NB4 (cell line): ENCODE measurements at regions not wholly inside any gene's neighbourhood (a gene's known extent, or its start where the extent isn't known, plus 50 kb on each side); places are given as distances from the start of the nearest gene placed in this dataset.

Experiments
- DNase-seq: peaks from one replicate; pipeline ENCODE4 v3.0.0; 2010; ENCODE audit warnings: low read depth
- H3K4me3 ChIP-seq: one replicate; pipeline ENCODE4 v1.5.1; 2011; ENCODE audit warnings: mild to moderate bottlenecking, low read depth, low read length, moderate library complexity
- CTCF ChIP-seq: IDR thresholded peaks from one replicate; pipeline ENCODE4 v1.5.1; 2012; ENCODE audit warnings: low read depth, low read length
- MAX ChIP-seq: IDR thresholded peaks from 2 replicates; pipeline ENCODE4 v1.6.1; 2011; ENCODE audit warnings: low read depth, low read length
- MYC ChIP-seq: IDR thresholded peaks from 2 replicates; pipeline ENCODE4 v1.6.1; 2011; ENCODE audit warnings: low read depth, low read length
- POLR2A ChIP-seq: IDR thresholded peaks from 2 replicates; pipeline ENCODE4 v1.6.1; 2011; ENCODE audit warnings: mild to moderate bottlenecking; ENCODE audit not compliant: insufficient read length; ENCODE audit errors: extremely low read depth

GRCh38 chr5:158644301-158644700 lies 455.4 kb downstream of the EBF1 start:
- TF ChIP-seq CTCF (no peak), MAX (no peak), POLR2A (no peak), MYC (no peak)
- no peak for DNase-seq
- H3K4me3 ChIP-seq, result no peak overlapping the region

GRCh38 chr5:158643840-158644239 lies 455.9 kb downstream of the EBF1 start:
- TF ChIP-seq MYC, result no peak
- TF ChIP-seq CTCF, result no peak
- TF ChIP-seq POLR2A, result no peak
- no peak for TF ChIP-seq MAX
- H3K4me3 ChIP-seq, result no peak overlapping the region
- no peak for DNase-seq

GRCh38 chr5:158642879-158643278 lies 456.8 kb downstream of the EBF1 start:
- no peak for TF ChIP-seq CTCF
- no peak for TF ChIP-seq MAX
- TF ChIP-seq MYC, result no peak
- TF ChIP-seq POLR2A, result no peak
- H3K4me3 ChIP-seq, result no peak overlapping the region
- DNase-seq, result no peak

GRCh38 chr5:158641016-158641415 lies 458.7 kb downstream of the EBF1 start:
- no peak overlapping the region for H3K4me3 ChIP-seq
- TF ChIP-seq MAX (no peak), POLR2A (no peak), CTCF (no peak), MYC (no peak)
- DNase-seq, result no peak

GRCh38 chr5:158640593-158640980 lies 459.1 kb downstream of the EBF1 start:
- peak; percentile 44 for DNase-seq
- no peak overlapping the region for H3K4me3 ChIP-seq
- TF ChIP-seq MAX, result no peak

GRCh38 chr5:158639881-158640592 lies 459.7 kb downstream of the EBF1 start:
- peak; percentile 20 for DNase-seq
- no peak for TF ChIP-seq CTCF
- no peak for TF ChIP-seq MYC
- TF ChIP-seq MAX, result no peak
- no peak for TF ChIP-seq POLR2A

More at GRCh38 chr5:158639881-158640592, 459.7 kb downstream of the EBF1 start:
- no peak overlapping the region for H3K4me3 ChIP-seq
